Spleen (tissue), 11 donors: ENCODE measurements at regions not wholly inside any gene's neighbourhood (a gene's known extent, or its start where the extent isn't known, plus 50 kb on each side); places are given as distances from the start of the nearest gene placed in this dataset.

Source experiments
- DNase-seq: peaks from one replicate; pipeline ENCODE4 v3.0.0-alpha.2; 2020
- H3K27ac ChIP-seq, 8 donors: fragments of 200-600 bp; sonication (generic) in 7 of 8; 1 replicate in 4 of 8; 2 replicates in 4 of 8; pipeline versions ENCODE4 v1.5.0 to v1.8.0; 2016 to 2021; ENCODE audit warnings: inconsistent platforms in 4 of 8, mild to moderate bottlenecking in 4 of 8, moderate library complexity in 1 of 8
- H3K27me3 ChIP-seq, 7 donors: fragments of 200-600 bp; sonication (generic) in 6 of 7; replicated peaks in 1 of 7; 1 replicate in 4 of 7; 2 replicates in 3 of 7; pipeline versions ENCODE4 v1.5.0 to v1.8.0; 2016 to 2021; ENCODE audit warnings: inconsistent platforms in 3 of 7, mild to moderate bottlenecking in 1 of 7
- H3K36me3 ChIP-seq, 6 donors: fragments of 200-600 bp; sonication (generic) in 5 of 6; 1 replicate in 4 of 6; 2 replicates in 2 of 6; pipeline versions ENCODE4 v1.5.0 to v1.8.0; 2016 to 2021; ENCODE audit warnings: inconsistent platforms in 2 of 6
- H3K4me1 ChIP-seq, 6 donors: fragments of 200-600 bp; sonication (generic) in 5 of 6; 1 replicate in 3 of 6; 2 replicates in 3 of 6; pipeline versions ENCODE4 v1.5.0 to v1.8.0; 2016 to 2021; ENCODE audit warnings: inconsistent platforms in 3 of 6
- H3K4me3 ChIP-seq, 8 donors: fragments of 200-600 bp; sonication (generic) in 7 of 8; 1 replicate in 4 of 8; 2 replicates in 4 of 8; pipeline versions ENCODE4 v1.5.0 to v1.8.0; 2016 to 2021; ENCODE audit warnings: inconsistent platforms in 4 of 8, mild to moderate bottlenecking in 4 of 8, moderate library complexity in 2 of 8
- H3K9me3 ChIP-seq, 8 donors: fragments of 200-600 bp; sonication (generic) in 7 of 8; 1 replicate in 4 of 8; 2 replicates in 4 of 8; pipeline versions ENCODE4 v1.5.0 to v1.8.0; 2016 to 2021; ENCODE audit warnings: inconsistent platforms in 4 of 8
- CTCF ChIP-seq, 11 experiments: fragments of 200-600 bp in 7 of 11; fragments of 450-650 bp in 4 of 11; sonication (generic) in 4 of 11; IDR thresholded peaks in 8 of 11; conservative IDR thresholded peaks in 3 of 11; 1 replicate in 7 of 11; 2 replicates in 4 of 11; pipeline versions ENCODE4 v1.4.0 to v1.8.0; 2016 to 2021; ENCODE audit warnings: antibody characterized with exemption in 11 of 11, inconsistent platforms in 4 of 11, mild to moderate bottlenecking in 1 of 11
- POLR2A ChIP-seq, 3 donors: fragments of 450-650 bp; IDR thresholded peaks; one replicate each; pipeline ENCODE4 v1.5.1; 2017; ENCODE audit warnings: antibody characterized with exemption in 3 of 3, mild to moderate bottlenecking in 1 of 3
- POLR2AphosphoS5 ChIP-seq, 3 donors: sonication (generic); formaldehyde crosslinking; IDR thresholded peaks; one replicate each; pipeline ENCODE4 v1.5.1; 2017; ENCODE audit warnings: antibody characterized with exemption in 3 of 3
- WGBS, 5 donors: extraction: QIAGEN DNeasy Blood & Tissue Kit in 3 of 5; methylation state at CpG; one replicate each; pipeline versions ENCODE4 v1.1.5 to v1.1.7; 2013 to 2018; 5-methylcytosine and 5-hydroxymethylcytosine counted together
- intact Hi-C: fragments of 100-400 bp; cut with DNase I; formaldehyde crosslinking; loops from one replicate; pipeline ENCODE4 v1.15.0; 2023; ENCODE audit warnings: low total_unique reads
- donor health status: healthy with polysubstance abuse.
- donor health status: DM: no; HTN: no; CAD: no; lungs with moderate emphysema.
- donor health status: DM: no; HTN: no; CAD: no.
- donor health status: Bipolar disorder and iron deficiency.
- donor health status: healthy.
- donor health status: DM: no; HTN: no; CAD: no.
- donor health status: DM: yes; HTN: yes; CAD: no.

DNA sequence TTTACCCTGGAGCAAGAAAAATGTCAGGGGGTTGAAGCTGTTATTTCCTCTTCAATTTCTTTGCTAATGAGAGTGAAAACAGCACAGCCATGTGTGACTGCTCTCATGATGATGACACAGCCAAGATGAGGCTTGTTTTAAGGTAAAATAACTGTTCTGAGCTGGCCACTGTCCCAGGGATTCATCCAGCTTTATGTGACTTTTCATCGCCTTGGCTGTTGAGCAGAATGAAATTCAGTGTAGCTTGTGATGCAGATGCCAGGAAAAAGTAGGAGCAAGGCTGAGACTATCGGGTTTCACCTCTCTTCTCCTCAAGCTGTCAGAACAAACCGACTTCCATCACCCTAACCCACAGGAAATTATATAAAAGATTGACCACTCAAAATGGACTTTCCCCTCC, 361.8 kb upstream of the CDH5 start:
- no peak overlapping the region for H3K4me3 ChIP-seq
- no peak overlapping the region for H3K27ac ChIP-seq
- WGBS, 5 donors, result 54 to 84% (median 60%) methylated on average over 3 of the region's 3 CpGs
- H3K36me3 ChIP-seq, result no peaks in the 10 kb centered on the region
- H3K4me1 ChIP-seq, result no peaks in the 10 kb centered on the region
- intact Hi-C loops, result no loop called here
- no peaks in the 10 kb centered on the region for H3K9me3 ChIP-seq
- no peaks in the 10 kb centered on the region for H3K27me3 ChIP-seq
- TF ChIP-seq POLR2AphosphoS5 (IDR thresholded peaks at IDR 0.05), result no peak
- no peak for TF ChIP-seq CTCF (IDR thresholded peaks at IDR 0.05 in 8 of 11, conservative IDR thresholded peaks at IDR 0.05 in 3 of 11)
- TF ChIP-seq POLR2A (IDR thresholded peaks at IDR 0.05), result no peak
- DNase-seq, result no peak

DNA sequence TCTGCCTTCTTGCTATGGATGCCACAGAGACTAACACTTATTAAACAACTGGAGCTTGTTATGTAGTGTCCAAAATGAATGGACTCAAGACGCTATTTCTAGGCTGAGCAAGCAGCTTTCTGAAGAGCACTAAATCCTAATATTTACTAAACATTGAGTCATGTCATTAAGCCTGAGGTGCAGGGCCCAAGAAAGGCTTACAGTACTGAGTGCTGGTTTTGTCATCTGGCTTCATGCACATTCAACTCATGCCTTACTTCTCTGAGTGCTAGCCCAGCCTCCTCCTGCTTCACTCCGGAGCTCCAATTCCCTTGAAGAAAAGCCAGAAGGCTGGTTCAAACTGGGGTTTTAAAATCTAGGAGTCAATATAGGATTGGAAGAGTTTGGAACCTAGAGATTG, 363.3 kb upstream of the CDH5 start:
- H3K27ac ChIP-seq, result no peak overlapping the region
- H3K4me3 ChIP-seq, result no peak overlapping the region
- H3K9me3 ChIP-seq, result no peaks in the 10 kb centered on the region
- TF ChIP-seq POLR2A (IDR thresholded peaks at IDR 0.05), result no peak
- TF ChIP-seq CTCF (IDR thresholded peaks at IDR 0.05 in 8 of 11, conservative IDR thresholded peaks at IDR 0.05 in 3 of 11), result no peak
- no peak for TF ChIP-seq POLR2AphosphoS5 (IDR thresholded peaks at IDR 0.05)
- H3K27me3 ChIP-seq, result peaks cover 0 to 5% (median 0%) of the 10 kb centered on the region in 7 donors
- H3K4me1 ChIP-seq, result no peaks in the 10 kb centered on the region
- DNase-seq, result no peak
- intact Hi-C loops, result no loop called here
- H3K36me3 ChIP-seq, result no peaks in the 10 kb centered on the region
- WGBS, 5 donors, result 77 to 93% (median 91%) methylated on average over 2 of the region's 2 CpGs

GRCh38 chr16:66002601-66003000, 363.9 kb upstream of the CDH5 start:
- intact Hi-C loops, result no loop called here
- WGBS, 5 donors, result 86 to 94% (median 90%) methylated on average over 7 of the region's 7 CpGs

DNA sequence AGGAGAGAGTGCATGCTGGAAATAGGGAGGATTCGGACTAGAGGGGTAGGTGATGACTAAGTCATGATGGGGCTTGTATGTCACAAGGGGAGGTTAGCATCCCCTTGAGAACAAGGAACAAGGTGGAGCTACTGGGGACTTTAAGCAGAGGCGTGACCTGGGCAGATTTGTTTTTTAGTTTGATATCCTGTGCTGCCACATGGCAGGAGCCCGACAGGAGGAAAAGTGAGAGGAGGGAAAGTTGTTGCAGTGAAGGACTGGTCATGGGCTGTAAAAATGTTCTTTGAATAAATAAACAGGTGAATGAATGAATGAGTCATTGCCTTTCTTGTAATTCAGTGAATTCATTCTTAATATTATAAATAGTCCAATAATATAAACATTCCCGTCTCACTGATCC, 365.1 kb upstream of the CDH5 start:
- Histone ChIP-seq H3K4me3 (no peak overlapping the region), H3K27ac (no peak overlapping the region), H3K27me3 (peaks cover 0 to 5% (median 0%) of the 10 kb centered on the region in 7 donors), H3K9me3 (no peaks in the 10 kb centered on the region), H3K4me1 (no peaks in the 10 kb centered on the region), H3K36me3 (no peaks in the 10 kb centered on the region)
- intact Hi-C loops, result no loop called here
- no peak for DNase-seq
- WGBS, 5 donors, result 71 to 80% (median 76%) methylated on average over 4 of the region's 4 CpGs
- TF ChIP-seq POLR2A (IDR thresholded peaks at IDR 0.05), result no peak
- no peak for TF ChIP-seq CTCF (IDR thresholded peaks at IDR 0.05 in 8 of 11, conservative IDR thresholded peaks at IDR 0.05 in 3 of 11)
- TF ChIP-seq POLR2AphosphoS5 (IDR thresholded peaks at IDR 0.05), result no peak

More at GRCh38 chr16:66002601-66003000, 363.9 kb upstream of the CDH5 start:
- no peaks in the 10 kb centered on the region for H3K9me3 ChIP-seq
- no peak for TF ChIP-seq POLR2A (IDR thresholded peaks at IDR 0.05)
- TF ChIP-seq POLR2AphosphoS5 (IDR thresholded peaks at IDR 0.05), result no peak
- no peak for TF ChIP-seq CTCF (IDR thresholded peaks at IDR 0.05 in 8 of 11, conservative IDR thresholded peaks at IDR 0.05 in 3 of 11)
- H3K27me3 ChIP-seq, result peaks cover 0 to 5% (median 0%) of the 10 kb centered on the region in 7 donors
- no peaks in the 10 kb centered on the region for H3K36me3 ChIP-seq
- DNase-seq, result no peak
- H3K27ac ChIP-seq, result no peak overlapping the region
- no peak overlapping the region for H3K4me3 ChIP-seq
- no peaks in the 10 kb centered on the region for H3K4me1 ChIP-seq
